IMR-90 (cell line): ENCODE measurements at regions not wholly inside any gene's neighbourhood (a gene's known extent, or its start where the extent isn't known, plus 50 kb on each side); places are given as distances from the start of the nearest gene placed in this dataset.

Experiments
- ATAC-seq: fragments of 200-7000 bp; cut with Tn5 transposase; 2 replicates; pipeline ENCODE4 v1.9.1; 2020; ENCODE audit warnings: low read depth, mild to moderate bottlenecking, moderate library complexity
- BruUV-seq: library from RNA; stranded (reverse); fragments of 400-500 nt; replicated peaks from 2 replicates; lab custom pipeline; 2021; lab: Mats Ljungman, UMichigan
- CTCF ChIA-PET: fragments of 300-600 bp; formaldehyde crosslinking; extraction: SDS; loops from one replicate; lab custom pipeline; 2021; ENCODE audit warnings: antibody characterized with exemption; lab: Yijun Ruan, JAX
- POLR2A ChIA-PET: fragments of 300-600 bp; sonication (Branson Sonifier 250); formaldehyde crosslinking; loops from one replicate; lab custom pipeline; 2022; ENCODE audit warnings: antibody characterized with exemption; ENCODE audit not compliant: unreplicated experiment; lab: Charles Lee
- DNase-seq: peaks from one replicate; pipeline ENCODE4 v3.0.0; 2013
- H2AFZ ChIP-seq: replicated peaks from 2 replicates; pipeline ENCODE3; 2013; ENCODE audit warnings: low read length, mild to moderate bottlenecking; ENCODE audit not compliant: poor library complexity
- H2AK5ac ChIP-seq: 2 replicates; pipeline ENCODE4 v1.6.1; 2013; ENCODE audit warnings: low read depth, low read length, inconsistent platforms
- H2AK9ac ChIP-seq: replicated peaks from 2 replicates; pipeline ENCODE3; 2013; ENCODE audit warnings: mild to moderate bottlenecking, low read depth, low read length, moderate library complexity; ENCODE audit not compliant: poor library complexity
- H2BK120ac ChIP-seq: 2 replicates; pipeline ENCODE4 v1.6.1; 2013; ENCODE audit warnings: low read depth, low read length, inconsistent platforms
- H2BK15ac ChIP-seq: 3 replicates; pipeline ENCODE4 v1.6.1; 2013; ENCODE audit warnings: low read depth, low read length, inconsistent platforms
- H2BK20ac ChIP-seq: 2 replicates; pipeline ENCODE4 v1.6.1; 2013; ENCODE audit warnings: low read depth, mild to moderate bottlenecking, inconsistent platforms, low read length, moderate library complexity
- H2BK5ac ChIP-seq: 2 replicates; pipeline ENCODE4 v1.6.1; 2013; ENCODE audit warnings: mild to moderate bottlenecking, low read depth, low read length, inconsistent platforms; ENCODE audit not compliant: poor library complexity, severe bottlenecking
- H3K14ac ChIP-seq: replicated peaks from 2 replicates; pipeline ENCODE4 v1.6.1; 2013; ENCODE audit warnings: low read depth, low read length, inconsistent platforms
- H3K18ac ChIP-seq: 2 replicates; pipeline ENCODE4 v1.6.1; 2013; ENCODE audit warnings: low read depth, low read length, control low read depth
- H3K23ac ChIP-seq: 2 replicates; pipeline ENCODE4 v1.6.1; 2013; ENCODE audit warnings: low read depth, low read length, inconsistent platforms
- H3K27ac ChIP-seq: 2 replicates; pipeline ENCODE4 v1.5.1; 2013; ENCODE audit warnings: mild to moderate bottlenecking, control low read depth, low read length; ENCODE audit not compliant: insufficient read depth
- H3K27me3 ChIP-seq: 2 replicates; pipeline ENCODE4 v1.6.1; 2013; ENCODE audit warnings: low read length; ENCODE audit not compliant: control insufficient read depth, insufficient read depth
- H3K36me3 ChIP-seq: 2 replicates; pipeline ENCODE4 v1.6.1; 2013; ENCODE audit warnings: low read length, mixed read lengths; ENCODE audit not compliant: control insufficient read depth, insufficient read depth
- H3K4ac ChIP-seq: 2 replicates; pipeline ENCODE4 v1.6.1; 2013; ENCODE audit warnings: low read depth, low read length, inconsistent platforms
- H3K4me1 ChIP-seq: 2 replicates; pipeline ENCODE4 v1.6.1; 2013; ENCODE audit warnings: low read length, mixed read lengths; ENCODE audit not compliant: control insufficient read depth, insufficient read depth
- H3K4me2 ChIP-seq: 2 replicates; pipeline ENCODE4 v1.6.1; 2013; ENCODE audit warnings: low read depth, mild to moderate bottlenecking, control low read depth, low read length, moderate library complexity
- H3K4me3 ChIP-seq: 2 replicates; pipeline ENCODE4 v1.5.1; 2013; ENCODE audit warnings: low read depth, mild to moderate bottlenecking, control low read depth, low read length, moderate library complexity; ENCODE audit not compliant: insufficient read depth
- H3K56ac ChIP-seq: 2 replicates; pipeline ENCODE4 v1.6.1; 2013; ENCODE audit warnings: low read length, inconsistent platforms; ENCODE audit not compliant: insufficient read depth; ENCODE audit errors: extremely low read depth
- H3K79me1 ChIP-seq, 2 experiments: 2 replicates each; pipeline ENCODE4 v1.6.1; 2013; ENCODE audit warnings: low read length in 2 of 2, inconsistent platforms in 1 of 2, low read depth in 1 of 2
- H3K9ac ChIP-seq: 2 replicates; pipeline ENCODE4 v1.6.1; 2013; ENCODE audit warnings: low read depth, low read length, control low read depth
- H3K9me1 ChIP-seq: 2 replicates; pipeline ENCODE4 v1.6.1; 2013; ENCODE audit warnings: low read length, inconsistent platforms; ENCODE audit not compliant: insufficient read depth
- H3K9me3 ChIP-seq: 2 replicates; pipeline ENCODE4 v1.6.1; 2013; ENCODE audit warnings: low read length; ENCODE audit not compliant: control insufficient read depth, insufficient read depth
- H4K20me1 ChIP-seq: 2 replicates; pipeline ENCODE4 v1.6.1; 2013; ENCODE audit warnings: low read length, inconsistent platforms; ENCODE audit not compliant: insufficient read depth
- H4K5ac ChIP-seq: 2 replicates; pipeline ENCODE4 v1.6.1; 2013; ENCODE audit warnings: mild to moderate bottlenecking, low read depth, low read length, control low read depth
- H4K8ac ChIP-seq, 2 experiments: 2 replicates each; pipeline ENCODE4 v1.6.1; 2013; ENCODE audit warnings: low read depth in 2 of 2, low read length in 2 of 2, control low read depth in 1 of 2, inconsistent platforms in 1 of 2
- H4K91ac ChIP-seq: 2 replicates; pipeline ENCODE4 v1.6.1; 2013; ENCODE audit warnings: low read depth, low read length, inconsistent platforms; ENCODE audit not compliant: insufficient read depth
- BHLHE40 ChIP-seq: fragments of 150-350 bp; IDR thresholded peaks from 2 replicates; pipeline ENCODE4 v1.6.1; 2016; ENCODE audit warnings: mild to moderate bottlenecking, low read depth, low read length
- CEBPB ChIP-seq: IDR thresholded peaks from 2 replicates; pipeline ENCODE4 v1.6.1; 2012; ENCODE audit warnings: low read depth, low read length, improper control_type of control experiment
- CHD1 ChIP-seq: IDR thresholded peaks from 2 replicates; pipeline ENCODE4 v1.6.1; 2012; ENCODE audit warnings: low read depth, low read length, improper control_type of control experiment
- FOS ChIP-seq: fragments of 150-350 bp; IDR thresholded peaks from 2 replicates; pipeline ENCODE4 v1.6.1; 2016; ENCODE audit warnings: low read depth, low read length
- MAFK ChIP-seq: IDR thresholded peaks from 2 replicates; pipeline ENCODE4 v1.6.1; 2012; ENCODE audit warnings: low read depth, low read length, improper control_type of control experiment
- MXI1 ChIP-seq: IDR thresholded peaks from 2 replicates; pipeline ENCODE4 v1.6.1; 2012; ENCODE audit warnings: low read depth, mild to moderate bottlenecking, low read length, moderate library complexity, borderline replicate concordance
- NFE2L2 ChIP-seq: fragments of 150-350 bp; IDR thresholded peaks from 2 replicates; pipeline ENCODE4 v1.6.1; 2016; ENCODE audit warnings: low read depth, mild to moderate bottlenecking, low read length
- POLR2A ChIP-seq: IDR thresholded peaks from 2 replicates; pipeline ENCODE4 v1.6.1; 2012; ENCODE audit warnings: mild to moderate bottlenecking, low read depth, low read length
- RAD21 ChIP-seq: IDR thresholded peaks from 2 replicates; pipeline ENCODE4 v1.6.1; 2012; ENCODE audit warnings: low read length, improper control_type of control experiment
- RCOR1 ChIP-seq: IDR thresholded peaks from 2 replicates; pipeline ENCODE4 v1.6.1; 2012; ENCODE audit warnings: mild to moderate bottlenecking, low read length, improper control_type of control experiment; ENCODE audit not compliant: insufficient replicate concordance
- RFX5 ChIP-seq: IDR thresholded peaks from 2 replicates; pipeline ENCODE4 v1.8.0; 2012; ENCODE audit warnings: low read depth, mild to moderate bottlenecking, low read length, moderate library complexity
- SMC3 ChIP-seq: fragments of 150-350 bp; IDR thresholded peaks from 2 replicates; pipeline ENCODE4 v1.6.1; 2016; ENCODE audit warnings: low read depth, mild to moderate bottlenecking, antibody characterized with exemption, low read length, moderate library complexity
- WGBS, 2 experiments: methylation state at CpG; one replicate each; pipeline versions ENCODE4 v1.1.5 to v1.1.7; 2013; ENCODE audit warnings: missing lambda C conversion rate in 2 of 2; ENCODE audit not compliant: insufficient read length in 1 of 2; ENCODE audit errors: extremely low coverage in 2 of 2; 5-methylcytosine and 5-hydroxymethylcytosine counted together
- dilution Hi-C: fragments of 300-500 bp; cut with HindIII; formaldehyde crosslinking; loops from one replicate; pipeline ENCODE4 v1.14.3; 2018; ENCODE audit warnings: low sequenced_read_pairs; ENCODE audit not compliant: unreplicated experiment
- in situ Hi-C: fragments of 300-500 bp; cut with MboI; formaldehyde crosslinking; loops from 3 replicates; pipeline ENCODE4 v1.14.3; 2019; ENCODE audit warnings: low sequenced_read_pairs, inconsistent platforms, mixed read lengths
- intact Hi-C: fragments of 100-400 bp; cut with micrococcal nuclease; formaldehyde crosslinking; loops from 2 replicates; pipeline ENCODE4 v1.10.0; 2022
- TF ChIP-seq, protein P1 (sequence below): conservative IDR thresholded peaks from 2 replicates; pipeline ENCODE4 v1.5.1; 2012; ENCODE audit warnings: mild to moderate bottlenecking, low read depth, low read length, improper control_type of control experiment
- TF ChIP-seq, protein P2 (sequence below): fragments of 150-350 bp; IDR thresholded peaks from 2 replicates; pipeline ENCODE4 v1.6.1; 2017; ENCODE audit warnings: mild to moderate bottlenecking, antibody characterized with exemption, low read length, low read depth
- TF ChIP-seq, protein P3 (sequence below): fragments of 150-350 bp; IDR thresholded peaks from 2 replicates; pipeline ENCODE4 v1.6.1; 2016; ENCODE audit warnings: low read depth, mild to moderate bottlenecking, low read length, moderate library complexity, borderline replicate concordance

DNA sequence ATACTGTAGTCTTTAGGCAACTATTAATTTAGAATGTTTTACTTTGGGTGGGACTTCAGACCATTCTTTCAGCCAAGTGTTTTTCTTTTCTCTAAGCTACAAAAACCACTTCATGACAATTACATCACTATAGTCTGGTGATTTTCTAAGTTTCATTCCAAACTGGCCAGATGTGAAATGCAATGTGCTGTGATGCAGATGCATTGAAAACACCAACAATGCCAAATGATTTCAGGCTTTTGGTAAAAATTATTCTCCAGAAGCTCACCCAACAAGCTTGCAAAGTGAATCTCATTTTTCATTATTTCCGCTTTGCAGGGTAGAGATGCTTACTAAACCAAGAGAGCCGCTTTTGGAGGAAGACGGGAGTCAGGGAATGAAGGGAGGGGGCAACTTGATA is 118.4 kb upstream of the ANK3 start:
- Histone ChIP-seq H2BK20ac (no peak overlapping the region), H3K23ac (no peak overlapping the region), H2BK15ac (no peak overlapping the region), H3K4me3 (no peak overlapping the region), H2AK9ac (no peak overlapping the region), H3K9ac (no peak overlapping the region), H3K4me2 (no peak overlapping the region), H3K9me3 (no peaks in the 10 kb centered on the region), H3K14ac (no peak overlapping the region), H4K91ac (no peak overlapping the region), H2BK120ac (no peak overlapping the region), H2AFZ (no peak overlapping the region), H3K4ac (no peak overlapping the region), H2AK5ac (no peak overlapping the region), H3K56ac (no peak overlapping the region), H3K27ac (no peak overlapping the region), H3K4me1 (no peaks in the 10 kb centered on the region), H2BK5ac (no peak overlapping the region), H3K18ac (no peak overlapping the region), H4K20me1 (no peaks in the 10 kb centered on the region), H4K5ac (no peak overlapping the region), H3K9me1 (no peaks in the 10 kb centered on the region), H3K27me3 (0 out of 2 replicates have a peak, but pooled peaks cover 2% of the 10 kb centered on the region), H3K79me1 (no peaks in the 10 kb centered on the region), H3K36me3 (no peaks in the 10 kb centered on the region), H4K8ac (no peak overlapping the region)
- no peak for DNase-seq
- WGBS, 2 experiments: no CpG with 5 or more reads among the region's 3 CpGs
- ATAC-seq: no peak
- intact Hi-C loops (no loop called here), in situ Hi-C loops (no loop called here), dilution Hi-C loops (no loop called here)
- BruUV-seq: no TSS peak
- ChIA-PET POLR2A (no interaction called here), CTCF (no interaction called here)
- TF ChIP-seq BHLHE40 (no peak), POLR2A (no peak), CHD1 (no peak), MXI1 (no peak), RCOR1 (no peak), MAFK (no peak), NFE2L2 (no peak), RAD21 (no peak), RFX5 (no peak), FOS (no peak), SMC3 (no peak), CEBPB (no peak)
- TF ChIP-seq, protein P1, sequence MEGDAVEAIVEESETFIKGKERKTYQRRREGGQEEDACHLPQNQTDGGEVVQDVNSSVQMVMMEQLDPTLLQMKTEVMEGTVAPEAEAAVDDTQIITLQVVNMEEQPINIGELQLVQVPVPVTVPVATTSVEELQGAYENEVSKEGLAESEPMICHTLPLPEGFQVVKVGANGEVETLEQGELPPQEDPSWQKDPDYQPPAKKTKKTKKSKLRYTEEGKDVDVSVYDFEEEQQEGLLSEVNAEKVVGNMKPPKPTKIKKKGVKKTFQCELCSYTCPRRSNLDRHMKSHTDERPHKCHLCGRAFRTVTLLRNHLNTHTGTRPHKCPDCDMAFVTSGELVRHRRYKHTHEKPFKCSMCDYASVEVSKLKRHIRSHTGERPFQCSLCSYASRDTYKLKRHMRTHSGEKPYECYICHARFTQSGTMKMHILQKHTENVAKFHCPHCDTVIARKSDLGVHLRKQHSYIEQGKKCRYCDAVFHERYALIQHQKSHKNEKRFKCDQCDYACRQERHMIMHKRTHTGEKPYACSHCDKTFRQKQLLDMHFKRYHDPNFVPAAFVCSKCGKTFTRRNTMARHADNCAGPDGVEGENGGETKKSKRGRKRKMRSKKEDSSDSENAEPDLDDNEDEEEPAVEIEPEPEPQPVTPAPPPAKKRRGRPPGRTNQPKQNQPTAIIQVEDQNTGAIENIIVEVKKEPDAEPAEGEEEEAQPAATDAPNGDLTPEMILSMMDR: no peak
- TF ChIP-seq, protein P2, sequence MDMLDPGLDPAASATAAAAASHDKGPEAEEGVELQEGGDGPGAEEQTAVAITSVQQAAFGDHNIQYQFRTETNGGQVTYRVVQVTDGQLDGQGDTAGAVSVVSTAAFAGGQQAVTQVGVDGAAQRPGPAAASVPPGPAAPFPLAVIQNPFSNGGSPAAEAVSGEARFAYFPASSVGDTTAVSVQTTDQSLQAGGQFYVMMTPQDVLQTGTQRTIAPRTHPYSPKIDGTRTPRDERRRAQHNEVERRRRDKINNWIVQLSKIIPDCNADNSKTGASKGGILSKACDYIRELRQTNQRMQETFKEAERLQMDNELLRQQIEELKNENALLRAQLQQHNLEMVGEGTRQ: no peak
- TF ChIP-seq, protein P3, sequence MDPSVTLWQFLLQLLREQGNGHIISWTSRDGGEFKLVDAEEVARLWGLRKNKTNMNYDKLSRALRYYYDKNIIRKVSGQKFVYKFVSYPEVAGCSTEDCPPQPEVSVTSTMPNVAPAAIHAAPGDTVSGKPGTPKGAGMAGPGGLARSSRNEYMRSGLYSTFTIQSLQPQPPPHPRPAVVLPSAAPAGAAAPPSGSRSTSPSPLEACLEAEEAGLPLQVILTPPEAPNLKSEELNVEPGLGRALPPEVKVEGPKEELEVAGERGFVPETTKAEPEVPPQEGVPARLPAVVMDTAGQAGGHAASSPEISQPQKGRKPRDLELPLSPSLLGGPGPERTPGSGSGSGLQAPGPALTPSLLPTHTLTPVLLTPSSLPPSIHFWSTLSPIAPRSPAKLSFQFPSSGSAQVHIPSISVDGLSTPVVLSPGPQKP: no peak
